ENCODE measurements at regions not wholly inside any gene's neighbourhood (a gene's known extent, or its start where the extent isn't known, plus 50 kb on each side); places are given as distances from the start of the nearest gene placed in this dataset.

DNA sequence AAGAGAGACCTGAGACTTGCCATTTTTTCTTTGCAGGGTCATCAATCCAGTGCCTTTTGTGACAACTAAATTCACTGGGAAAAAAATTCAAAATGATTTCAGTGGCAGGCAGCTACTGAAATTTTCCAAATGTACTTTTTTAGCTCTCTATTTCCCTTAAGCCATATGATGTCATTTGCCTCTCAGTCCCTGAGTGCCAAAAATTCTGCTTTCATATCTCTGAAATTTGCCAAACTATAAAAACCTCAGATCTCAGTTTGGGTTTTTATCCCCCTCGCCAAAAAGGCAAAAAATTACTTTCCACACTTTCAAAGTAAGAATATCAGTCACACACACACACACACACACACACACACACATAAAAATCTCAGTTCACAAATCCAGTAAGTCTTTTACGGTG lies 651.3 kb upstream of the ARID1B start:
- TF ChIP-seq, protein P1, sequence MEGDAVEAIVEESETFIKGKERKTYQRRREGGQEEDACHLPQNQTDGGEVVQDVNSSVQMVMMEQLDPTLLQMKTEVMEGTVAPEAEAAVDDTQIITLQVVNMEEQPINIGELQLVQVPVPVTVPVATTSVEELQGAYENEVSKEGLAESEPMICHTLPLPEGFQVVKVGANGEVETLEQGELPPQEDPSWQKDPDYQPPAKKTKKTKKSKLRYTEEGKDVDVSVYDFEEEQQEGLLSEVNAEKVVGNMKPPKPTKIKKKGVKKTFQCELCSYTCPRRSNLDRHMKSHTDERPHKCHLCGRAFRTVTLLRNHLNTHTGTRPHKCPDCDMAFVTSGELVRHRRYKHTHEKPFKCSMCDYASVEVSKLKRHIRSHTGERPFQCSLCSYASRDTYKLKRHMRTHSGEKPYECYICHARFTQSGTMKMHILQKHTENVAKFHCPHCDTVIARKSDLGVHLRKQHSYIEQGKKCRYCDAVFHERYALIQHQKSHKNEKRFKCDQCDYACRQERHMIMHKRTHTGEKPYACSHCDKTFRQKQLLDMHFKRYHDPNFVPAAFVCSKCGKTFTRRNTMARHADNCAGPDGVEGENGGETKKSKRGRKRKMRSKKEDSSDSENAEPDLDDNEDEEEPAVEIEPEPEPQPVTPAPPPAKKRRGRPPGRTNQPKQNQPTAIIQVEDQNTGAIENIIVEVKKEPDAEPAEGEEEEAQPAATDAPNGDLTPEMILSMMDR (IDR thresholded peaks at IDR 0.05) = no peak
- no peak for TF ChIP-seq POLR2A (IDR thresholded peaks at IDR 0.05)
